ENCODE measurements at regions not wholly inside any gene's neighbourhood (a gene's known extent, or its start where the extent isn't known, plus 50 kb on each side); places are given as distances from the start of the nearest gene placed in this dataset.
"Not testable (repeated sequence)": the region's sequence is repeated elsewhere in the genome, so short reads cannot be mapped to it uniquely, and the experiment has no call there.

GRCh38 chr22:48717883-48718817 lies 1109.5 kb downstream of the BRD1 start:
- ChIA-PET CTCF (no interaction called here), POLR2A (ENCODE audit: unreplicated experiment) (no interaction called here)
- H2AFZ ChIP-seq (ENCODE audit: low read length): no peak overlapping the region
- no peak overlapping the region for H3K4me3 ChIP-seq (ENCODE audit: low read length)
- H3K4me1 ChIP-seq (ENCODE audit: insufficient read depth, low read length): no peaks in the 10 kb centered on the region
- H3K27me3 ChIP-seq (ENCODE audit: low read length): no peaks in the 10 kb centered on the region
- no peaks in the 10 kb centered on the region for H3K79me2 ChIP-seq (ENCODE audit: low read length)
- no peaks in the 10 kb centered on the region for H3K36me3 ChIP-seq (ENCODE audit: low read depth, low read length)
- H3K9me2 ChIP-seq (replicated peaks; ENCODE audit: low read length): no peaks in the 10 kb centered on the region
- no peak overlapping the region for H3K9ac ChIP-seq (ENCODE audit: low read length)
- BruUV-seq (replicated peaks): no TSS peak
- ATAC-seq (no peak), DNase-seq (no peak)
- H4K20me1 ChIP-seq (ENCODE audit: low read length): no peaks in the 10 kb centered on the region
- H3K9me3 ChIP-seq (ENCODE audit: low read length): no peaks in the 10 kb centered on the region
- no peak overlapping the region for H3K27ac ChIP-seq (ENCODE audit: low read length)
- intact Hi-C loops (cut with micrococcal nuclease): no loop called here
- H3F3A ChIP-seq (ENCODE audit: low read length, unreplicated experiment): no peaks in the 10 kb centered on the region
- no peak overlapping the region for H3K4me2 ChIP-seq (ENCODE audit: low read length)
- no peak for TF ChIP-seq EZH2phosphoT487 (IDR thresholded peaks at IDR 0.05; ENCODE audit: borderline replicate concordance, low read length)
- TF ChIP-seq, protein P1, sequence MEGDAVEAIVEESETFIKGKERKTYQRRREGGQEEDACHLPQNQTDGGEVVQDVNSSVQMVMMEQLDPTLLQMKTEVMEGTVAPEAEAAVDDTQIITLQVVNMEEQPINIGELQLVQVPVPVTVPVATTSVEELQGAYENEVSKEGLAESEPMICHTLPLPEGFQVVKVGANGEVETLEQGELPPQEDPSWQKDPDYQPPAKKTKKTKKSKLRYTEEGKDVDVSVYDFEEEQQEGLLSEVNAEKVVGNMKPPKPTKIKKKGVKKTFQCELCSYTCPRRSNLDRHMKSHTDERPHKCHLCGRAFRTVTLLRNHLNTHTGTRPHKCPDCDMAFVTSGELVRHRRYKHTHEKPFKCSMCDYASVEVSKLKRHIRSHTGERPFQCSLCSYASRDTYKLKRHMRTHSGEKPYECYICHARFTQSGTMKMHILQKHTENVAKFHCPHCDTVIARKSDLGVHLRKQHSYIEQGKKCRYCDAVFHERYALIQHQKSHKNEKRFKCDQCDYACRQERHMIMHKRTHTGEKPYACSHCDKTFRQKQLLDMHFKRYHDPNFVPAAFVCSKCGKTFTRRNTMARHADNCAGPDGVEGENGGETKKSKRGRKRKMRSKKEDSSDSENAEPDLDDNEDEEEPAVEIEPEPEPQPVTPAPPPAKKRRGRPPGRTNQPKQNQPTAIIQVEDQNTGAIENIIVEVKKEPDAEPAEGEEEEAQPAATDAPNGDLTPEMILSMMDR (conservative IDR thresholded peaks at IDR 0.05; ENCODE audit: low read depth, low read length): no peak
- no peak for TF ChIP-seq EZH2 (IDR thresholded peaks at IDR 0.05; ENCODE audit: low read length, unreplicated experiment)

DNA sequence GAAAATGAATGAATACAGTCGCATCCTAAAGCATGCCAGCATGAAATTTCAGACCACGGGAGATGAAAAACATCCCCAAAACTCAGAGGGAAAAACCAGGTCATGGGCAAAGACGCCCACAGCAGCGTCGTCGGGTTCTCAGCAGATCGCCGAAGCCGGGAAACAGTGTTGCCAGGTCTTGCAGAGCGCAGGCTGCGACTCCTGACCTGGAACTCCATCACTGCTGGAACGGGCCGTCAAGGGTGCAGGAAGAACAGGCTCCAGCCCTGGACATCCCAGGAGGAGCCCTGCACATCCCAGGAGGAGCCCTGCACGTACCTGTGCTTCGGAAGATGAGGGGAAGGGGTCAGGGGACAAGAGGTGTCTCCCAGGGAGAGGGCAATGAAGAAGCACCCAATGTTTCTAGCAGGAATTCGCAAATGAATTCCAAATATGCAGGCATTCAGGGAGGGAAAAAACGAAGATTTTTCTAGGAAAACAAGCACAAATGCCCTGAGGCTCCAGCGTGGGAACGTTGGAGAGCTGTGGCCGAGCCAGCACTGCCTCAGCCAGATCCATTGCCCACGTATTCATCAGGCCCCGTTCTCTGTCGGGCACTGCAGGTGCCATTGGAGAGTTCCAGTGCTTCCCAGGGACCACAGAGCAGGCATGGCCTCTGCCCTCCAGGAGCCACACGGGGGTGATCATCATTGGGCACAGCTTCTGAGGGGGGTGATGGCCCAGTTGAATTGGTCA lies 1110.4 kb downstream of the BRD1 start:
- ATAC-seq (no peak), DNase-seq (no peak)
- intact Hi-C loops (cut with micrococcal nuclease): no loop called here
- Histone ChIP-seq H3K4me1 (ENCODE audit: insufficient read depth, low read length) (no peaks in the 10 kb centered on the region), H3K4me2 (ENCODE audit: low read length) (no peak overlapping the region), H2AFZ (ENCODE audit: low read length) (no peak overlapping the region), H3K27ac (ENCODE audit: low read length) (no peak overlapping the region), H3F3A (ENCODE audit: low read length, unreplicated experiment) (no peaks in the 10 kb centered on the region), H3K4me3 (ENCODE audit: low read length) (no peak overlapping the region), H3K36me3 (ENCODE audit: low read depth, low read length) (no peaks in the 10 kb centered on the region), H4K20me1 (ENCODE audit: low read length) (no peaks in the 10 kb centered on the region), H3K9ac (ENCODE audit: low read length) (no peak overlapping the region), H3K79me2 (ENCODE audit: low read length) (no peaks in the 10 kb centered on the region), H3K9me2 (replicated peaks; ENCODE audit: low read length) (no peaks in the 10 kb centered on the region), H3K27me3 (ENCODE audit: low read length) (no peaks in the 10 kb centered on the region), H3K9me3 (ENCODE audit: low read length) (no peaks in the 10 kb centered on the region)
- ChIA-PET CTCF (no interaction called here), POLR2A (ENCODE audit: unreplicated experiment) (no interaction called here)
- BruUV-seq (replicated peaks): no TSS peak
- TF ChIP-seq, protein P1 (conservative IDR thresholded peaks at IDR 0.05; ENCODE audit: low read depth, low read length): no peak
- no peak for TF ChIP-seq EZH2phosphoT487 (IDR thresholded peaks at IDR 0.05; ENCODE audit: borderline replicate concordance, low read length)
- TF ChIP-seq EZH2 (IDR thresholded peaks at IDR 0.05; ENCODE audit: low read length, unreplicated experiment): no peak

DNA sequence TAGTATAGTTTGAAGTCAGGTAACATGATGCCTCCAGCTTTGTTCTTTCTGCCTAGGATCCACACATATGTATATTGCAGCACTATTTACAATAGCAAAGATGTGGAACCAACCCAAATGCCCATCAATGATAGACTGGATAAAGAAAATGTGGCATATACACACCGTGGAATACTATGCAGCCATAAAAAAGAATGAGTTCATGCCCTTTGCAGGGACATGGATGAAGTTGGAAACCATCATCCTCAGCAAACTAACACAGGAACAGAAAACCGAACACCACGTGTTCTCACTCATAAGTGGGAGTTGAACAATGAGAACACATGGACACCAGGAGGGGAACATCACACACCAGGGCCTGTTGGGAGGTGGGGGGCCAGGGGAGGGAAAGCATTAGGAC lies 1111.5 kb downstream of the BRD1 start:
- H3K4me3 ChIP-seq (ENCODE audit: low read length); CTCF ChIA-PET; H3K9me3 ChIP-seq (ENCODE audit: low read length); H3K27ac ChIP-seq (ENCODE audit: low read length); H3K9ac ChIP-seq (ENCODE audit: low read length); H3K79me2 ChIP-seq (ENCODE audit: low read length); H3K36me3 ChIP-seq (ENCODE audit: low read depth, low read length); intact Hi-C loops (cut with micrococcal nuclease); H3K9me2 ChIP-seq (replicated peaks; ENCODE audit: low read length); H4K20me1 ChIP-seq (ENCODE audit: low read length); H3K4me2 ChIP-seq (ENCODE audit: low read length); H3F3A ChIP-seq (ENCODE audit: low read length, unreplicated experiment); H3K4me1 ChIP-seq (ENCODE audit: insufficient read depth, low read length); POLR2A ChIA-PET (ENCODE audit: unreplicated experiment); DNase-seq; BruUV-seq (replicated peaks); H2AFZ ChIP-seq (ENCODE audit: low read length); H3K27me3 ChIP-seq (ENCODE audit: low read length); ATAC-seq: not testable (repeated sequence)

Data from PC-3 (cell line).